DOHH2 (cell line): ENCODE measurements at regions not wholly inside any gene's neighbourhood (a gene's known extent, or its start where the extent isn't known, plus 50 kb on each side); places are given as distances from the start of the nearest gene placed in this dataset.

Experiments used
- CTCF ChIP-seq: fragments of 200-600 bp; sonication (generic); IDR thresholded peaks from one replicate; pipeline ENCODE4 v1.5.1; 2014; ENCODE audit warnings: antibody characterized with exemption, mild to moderate bottlenecking, low read depth, low read length; ENCODE audit not compliant: poor library complexity, severe bottlenecking
- EZH2phosphoT487 ChIP-seq: fragments of 200-600 bp; sonication (generic); IDR thresholded peaks from 2 replicates; pipeline ENCODE4 v1.6.1; 2017; ENCODE audit warnings: borderline replicate concordance, mild to moderate bottlenecking, antibody characterized with exemption, low read length, moderate library complexity, mixed read lengths

DNA sequence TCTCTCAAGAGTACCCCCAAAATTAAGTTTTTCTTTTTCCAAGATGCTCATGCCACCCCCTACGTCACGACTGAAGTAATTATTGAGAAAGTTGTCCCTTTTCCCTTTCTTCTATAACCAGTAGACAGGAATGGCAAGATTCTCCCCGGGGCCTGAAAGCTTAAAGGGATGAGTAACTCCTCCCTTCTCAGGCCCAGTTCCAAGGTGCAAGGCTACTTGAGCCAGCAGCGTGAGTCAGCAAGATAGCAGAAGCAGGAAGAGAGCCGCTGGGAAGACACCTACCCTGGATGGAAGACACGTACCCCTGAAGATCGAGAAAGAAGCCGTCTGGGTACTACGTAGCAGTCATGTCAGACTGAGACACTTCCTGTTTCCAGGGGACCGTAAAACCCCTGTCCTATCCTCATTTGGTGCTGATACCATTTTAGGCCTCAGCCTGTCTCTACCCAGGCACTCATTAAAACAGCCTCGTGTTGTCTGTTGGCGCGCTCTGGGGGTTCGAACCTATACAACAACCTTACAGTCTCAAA is 241.0 kb downstream of the ADGRG6 start:
- TF ChIP-seq CTCF (no peak), EZH2phosphoT487 (no peak)
